CD14-positive monocyte (primary cell): ENCODE measurements at regions not wholly inside any gene's neighbourhood (a gene's known extent, or its start where the extent isn't known, plus 50 kb on each side); places are given as distances from the start of the nearest gene placed in this dataset.

Experiments
- DNase-seq, 3 donors: peaks; one replicate each; pipeline ENCODE4 v3.0.0-alpha.2; 2011 to 2022
- H2AFZ ChIP-seq: 2 replicates; pipeline ENCODE4 v1.6.0; 2012; ENCODE audit warnings: mild to moderate bottlenecking, low read depth, low read length, inconsistent platforms; ENCODE audit not compliant: insufficient read depth, poor library complexity, severe bottlenecking
- H3K27ac ChIP-seq, 2 donors: 1 replicate in 1 of 2; 2 replicates in 1 of 2; pipeline ENCODE4 v1.5.1; 2012 to 2013; ENCODE audit warnings: low read length in 2 of 2, control low read depth in 1 of 2, inconsistent platforms in 1 of 2, low read depth in 1 of 2, mild to moderate bottlenecking in 1 of 2
- H3K27me3 ChIP-seq, 2 donors: one replicate each; pipeline versions ENCODE4 v1.6.0 to v1.6.1; 2011 to 2013; ENCODE audit warnings: low read length in 2 of 2; ENCODE audit not compliant: control insufficient read depth in 2 of 2, insufficient read depth in 2 of 2
- H3K36me3 ChIP-seq, 2 donors: replicated peaks in 1 of 2; 1 replicate in 1 of 2; 2 replicates in 1 of 2; pipeline versions ENCODE4 v1.5.1 to v1.6.1; 2012 to 2013; ENCODE audit warnings: low read length in 2 of 2, control low read depth in 1 of 2, inconsistent platforms in 1 of 2, mild to moderate bottlenecking in 1 of 2; ENCODE audit not compliant: insufficient read depth in 2 of 2, control insufficient read depth in 1 of 2
- H3K4me1 ChIP-seq, 2 donors: 1 replicate in 1 of 2; 2 replicates in 1 of 2; pipeline versions ENCODE4 v1.5.1 to v1.6.1; 2012 to 2013; ENCODE audit warnings: low read length in 2 of 2, control low read depth in 1 of 2, inconsistent platforms in 1 of 2, mild to moderate bottlenecking in 1 of 2, moderate library complexity in 1 of 2; ENCODE audit not compliant: insufficient read depth in 2 of 2, control insufficient read depth in 1 of 2
- H3K4me2 ChIP-seq: replicated peaks from 2 replicates; pipeline ENCODE3; 2012; ENCODE audit warnings: low read length, moderate library complexity, mild to moderate bottlenecking; ENCODE audit not compliant: poor library complexity, severe bottlenecking; ENCODE audit errors: extremely low read depth
- H3K4me3 ChIP-seq, 3 experiments: fragments of 200-600 bp in 1 of 3; sonication (generic) in 1 of 3; replicated peaks in 1 of 3; 1 replicate in 2 of 3; 2 replicates in 1 of 3; pipeline ENCODE4 v1.5.1; 2011 to 2013; ENCODE audit warnings: low read length in 3 of 3, mild to moderate bottlenecking in 3 of 3, control low read depth in 2 of 3, low read depth in 2 of 3, inconsistent platforms in 1 of 3, moderate library complexity in 1 of 3
- H3K79me2 ChIP-seq: 2 replicates; pipeline ENCODE4 v1.6.0; 2012; ENCODE audit warnings: mild to moderate bottlenecking, control low read depth, inconsistent platforms, low read length, moderate library complexity; ENCODE audit not compliant: insufficient read depth
- H3K9ac ChIP-seq: 2 replicates; pipeline ENCODE4 v1.6.0; 2017; ENCODE audit warnings: low read length, mild to moderate bottlenecking; ENCODE audit not compliant: insufficient read depth, poor library complexity, severe bottlenecking
- H3K9me3 ChIP-seq, 2 donors: replicated peaks in 1 of 2; 1 replicate in 1 of 2; 2 replicates in 1 of 2; pipeline versions ENCODE4 v1.5.1 to v1.6.1; 2012 to 2013; ENCODE audit warnings: low read length in 2 of 2, control low read depth in 1 of 2; ENCODE audit not compliant: control insufficient read depth in 1 of 2, insufficient read depth in 1 of 2
- H4K20me1 ChIP-seq: 2 replicates; pipeline ENCODE4 v1.6.0; 2012; ENCODE audit warnings: mild to moderate bottlenecking, low read length, control low read depth, moderate library complexity; ENCODE audit not compliant: insufficient read depth
- H3K27ac Mint-ChIP-seq, 7 donors: one replicate each; pipeline ENCODE4 v1.8.0; 2020; ENCODE audit warnings: mild to moderate bottlenecking in 7 of 7, mixed read lengths in 7 of 7, moderate library complexity in 6 of 7, inconsistent platforms in 2 of 7
- H3K27me3 Mint-ChIP-seq, 3 donors: one replicate each; pipeline ENCODE4 v1.8.0; 2021 to 2022; ENCODE audit warnings: low read depth in 3 of 3, mild to moderate bottlenecking in 3 of 3, mixed read lengths in 3 of 3, moderate library complexity in 3 of 3, inconsistent platforms in 1 of 3
- H3K36me3 Mint-ChIP-seq, 2 donors: one replicate each; pipeline ENCODE4 v1.8.0; 2020; ENCODE audit warnings: mixed read lengths in 2 of 2, inconsistent platforms in 1 of 2, mild to moderate bottlenecking in 1 of 2
- H3K4me1 Mint-ChIP-seq: one replicate; pipeline ENCODE4 v1.8.0; 2020; ENCODE audit warnings: mild to moderate bottlenecking, mixed read lengths
- H3K4me3 Mint-ChIP-seq, 2 donors: one replicate each; pipeline ENCODE4 v1.8.0; 2020; ENCODE audit warnings: mild to moderate bottlenecking in 2 of 2, mixed read lengths in 2 of 2, moderate library complexity in 1 of 2
- H3K9me3 Mint-ChIP-seq, 7 donors: one replicate each; pipeline ENCODE4 v1.8.0; 2020 to 2022; ENCODE audit warnings: mixed read lengths in 7 of 7, mild to moderate bottlenecking in 6 of 7, moderate library complexity in 6 of 7, inconsistent platforms in 2 of 7
- WGBS: methylation state at CpG from one replicate; pipeline ENCODE4 v1.1.5; 2013; ENCODE audit warnings: missing lambda C conversion rate; ENCODE audit not compliant: insufficient coverage; 5-methylcytosine and 5-hydroxymethylcytosine counted together
- intact Hi-C, 2 donors: fragments of 100-400 bp; cut with micrococcal nuclease; formaldehyde crosslinking; loops; one replicate each; pipeline versions ENCODE4 v1.15.0 to v1.15.1; 2023
- TF ChIP-seq, protein P1 (sequence below): fragments of 200-600 bp; IDR thresholded peaks from one replicate; pipeline ENCODE4 v1.8.0; 2022; ENCODE audit warnings: antibody characterized with exemption, mild to moderate bottlenecking

DNA sequence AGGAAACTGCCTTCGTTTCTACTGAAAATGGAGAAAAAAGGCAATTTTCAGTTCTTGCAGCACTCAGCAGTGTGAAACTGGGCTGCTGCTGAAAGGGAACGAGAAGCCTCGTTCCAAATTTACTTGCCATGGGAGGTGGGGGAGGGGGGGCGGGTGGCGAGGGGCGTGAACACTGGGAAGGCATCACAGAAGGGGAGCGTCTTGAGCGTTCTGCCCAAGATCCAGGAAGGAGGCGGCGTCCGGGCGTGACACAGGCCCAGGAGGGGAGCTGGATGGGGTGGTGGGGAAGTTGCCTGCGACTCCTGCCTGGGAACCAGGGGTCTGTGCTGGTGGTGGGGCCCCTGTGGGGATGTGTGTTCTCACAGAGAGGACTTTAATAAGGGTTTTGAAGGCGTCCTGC, 213.5 kb downstream of the CTTN start:
- Histone ChIP-seq H3K4me2 (no peak overlapping the region), H2AFZ (no peak overlapping the region), H3K4me1 (peaks cover 10 to 11% of the 10 kb centered on the region in 2 donors), H3K9ac (no peak overlapping the region), H3K4me3 (no peak overlapping the region), H3K27me3 (no peaks in the 10 kb centered on the region), H3K27ac (no peak overlapping the region), H4K20me1 (no peaks in the 10 kb centered on the region), H3K9me3 (peaks cover 6 to 20% of the 10 kb centered on the region in 2 donors), H3K79me2 (no peaks in the 10 kb centered on the region), H3K36me3 (no peaks in the 10 kb centered on the region)
- no peak overlapping the region for H3K27ac Mint-ChIP-seq
- H3K36me3 Mint-ChIP-seq, result no peaks in the 10 kb centered on the region
- TF ChIP-seq, protein P1, sequence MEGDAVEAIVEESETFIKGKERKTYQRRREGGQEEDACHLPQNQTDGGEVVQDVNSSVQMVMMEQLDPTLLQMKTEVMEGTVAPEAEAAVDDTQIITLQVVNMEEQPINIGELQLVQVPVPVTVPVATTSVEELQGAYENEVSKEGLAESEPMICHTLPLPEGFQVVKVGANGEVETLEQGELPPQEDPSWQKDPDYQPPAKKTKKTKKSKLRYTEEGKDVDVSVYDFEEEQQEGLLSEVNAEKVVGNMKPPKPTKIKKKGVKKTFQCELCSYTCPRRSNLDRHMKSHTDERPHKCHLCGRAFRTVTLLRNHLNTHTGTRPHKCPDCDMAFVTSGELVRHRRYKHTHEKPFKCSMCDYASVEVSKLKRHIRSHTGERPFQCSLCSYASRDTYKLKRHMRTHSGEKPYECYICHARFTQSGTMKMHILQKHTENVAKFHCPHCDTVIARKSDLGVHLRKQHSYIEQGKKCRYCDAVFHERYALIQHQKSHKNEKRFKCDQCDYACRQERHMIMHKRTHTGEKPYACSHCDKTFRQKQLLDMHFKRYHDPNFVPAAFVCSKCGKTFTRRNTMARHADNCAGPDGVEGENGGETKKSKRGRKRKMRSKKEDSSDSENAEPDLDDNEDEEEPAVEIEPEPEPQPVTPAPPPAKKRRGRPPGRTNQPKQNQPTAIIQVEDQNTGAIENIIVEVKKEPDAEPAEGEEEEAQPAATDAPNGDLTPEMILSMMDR, result no peak
- H3K4me1 Mint-ChIP-seq, result peaks cover 12% of the 10 kb centered on the region
- H3K27me3 Mint-ChIP-seq, result peaks cover 8 to 13% (median 9%) of the 10 kb centered on the region in 3 donors
- intact Hi-C loops, result no loop called here
- WGBS, result 41% methylated on average over 10 of the region's 14 CpGs
- H3K9me3 Mint-ChIP-seq, result peaks cover 2 to 13% (median 9%) of the 10 kb centered on the region in 7 donors
- DNase-seq, result no peak
- H3K4me3 Mint-ChIP-seq, result no peak overlapping the region

DNA sequence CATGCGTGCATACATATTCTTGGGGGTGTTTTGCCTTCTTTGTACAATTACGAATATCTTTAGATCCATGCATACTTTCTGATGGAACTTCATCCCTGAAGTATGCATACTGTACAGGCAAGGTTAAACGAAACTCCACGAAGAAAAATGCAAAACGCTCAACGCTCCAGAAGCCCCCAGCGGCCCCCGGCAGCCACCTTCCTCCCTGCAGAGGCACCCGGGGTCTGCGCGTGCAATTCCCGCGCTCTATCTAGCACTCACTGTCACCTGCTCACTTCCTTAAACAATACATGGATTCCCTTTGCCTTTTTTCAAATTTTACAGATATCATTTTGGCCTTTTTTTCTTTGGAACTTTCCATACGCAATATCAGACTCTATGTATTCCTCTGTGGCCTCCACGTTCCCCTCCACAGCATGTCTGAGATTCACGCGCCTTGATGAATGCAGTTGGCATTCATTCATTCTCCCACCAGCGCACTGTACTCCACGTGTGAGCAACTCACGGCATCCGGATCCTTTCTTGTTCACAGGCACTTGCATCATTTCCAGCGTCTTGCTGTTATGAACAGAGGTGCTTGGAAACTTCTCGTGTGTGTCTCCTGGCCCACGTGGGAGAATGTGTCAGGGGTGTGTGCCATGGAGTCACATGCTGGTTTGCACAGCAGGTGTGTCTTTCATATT, 214.3 kb downstream of the CTTN start:
- H3K27me3 Mint-ChIP-seq, result peaks cover 8 to 10% (median 9%) of the 10 kb centered on the region in 3 donors
- no peaks in the 10 kb centered on the region for H3K36me3 ChIP-seq
- H3K4me1 Mint-ChIP-seq, result peaks cover 12% of the 10 kb centered on the region
- H3K9me3 ChIP-seq, result peaks cover 6 to 20% of the 10 kb centered on the region in 2 donors
- no peaks in the 10 kb centered on the region for H3K79me2 ChIP-seq
- no peak overlapping the region for H3K27ac ChIP-seq
- H3K9me3 Mint-ChIP-seq, result peaks cover 2 to 13% (median 9%) of the 10 kb centered on the region in 7 donors
- 79% methylated on average over 22 of the region's 24 CpGs for WGBS
- H3K27me3 ChIP-seq, result no peaks in the 10 kb centered on the region
- no peak overlapping the region for H2AFZ ChIP-seq
- no peak for DNase-seq
- H3K4me3 ChIP-seq, result no peak overlapping the region
- no peak overlapping the region for H3K4me2 ChIP-seq
- intact Hi-C loops, result no loop called here
- H3K36me3 Mint-ChIP-seq, result no peaks in the 10 kb centered on the region
- no peak overlapping the region for H3K9ac ChIP-seq
- TF ChIP-seq, protein P1, result no peak
- H3K27ac Mint-ChIP-seq, result no peak overlapping the region
- H3K4me3 Mint-ChIP-seq, result no peak overlapping the region
- H3K4me1 ChIP-seq, result peaks cover 10 to 11% of the 10 kb centered on the region in 2 donors
- no peaks in the 10 kb centered on the region for H4K20me1 ChIP-seq
